ENCODE measurements at regions not wholly inside any gene's neighbourhood (a gene's known extent, or its start where the extent isn't known, plus 50 kb on each side); places are given as distances from the start of the nearest gene placed in this dataset.

DNA sequence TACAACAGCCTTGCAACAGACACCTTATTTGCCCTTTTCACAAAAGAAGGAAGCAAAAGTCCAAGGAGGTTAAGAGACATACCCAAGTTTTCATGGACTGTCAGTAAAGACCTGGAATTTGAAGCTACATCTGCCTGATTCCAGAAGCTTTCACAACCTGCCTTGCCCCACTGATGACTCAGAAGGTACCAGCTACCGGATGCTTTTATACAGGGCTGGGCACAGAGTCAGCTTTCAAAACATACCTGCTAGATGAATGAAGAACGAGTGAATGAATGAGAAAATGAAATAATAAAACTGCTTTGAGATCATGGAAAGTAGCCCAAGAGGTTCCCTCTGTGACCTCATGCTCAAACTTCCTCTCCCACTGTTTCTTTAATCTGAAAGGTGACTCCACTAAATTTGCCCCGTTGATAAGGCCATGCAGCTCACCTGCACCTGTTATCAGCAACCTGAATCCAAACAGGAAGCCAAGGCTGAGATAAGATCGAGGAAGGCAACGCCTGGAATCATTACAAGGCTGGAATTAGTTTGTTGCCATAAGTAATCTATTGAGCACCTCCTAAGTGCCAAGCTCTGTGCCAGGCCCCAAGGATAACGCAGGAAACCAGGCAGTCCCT is 151.5 kb downstream of the WDR11 start:
- TF ChIP-seq, protein P1, sequence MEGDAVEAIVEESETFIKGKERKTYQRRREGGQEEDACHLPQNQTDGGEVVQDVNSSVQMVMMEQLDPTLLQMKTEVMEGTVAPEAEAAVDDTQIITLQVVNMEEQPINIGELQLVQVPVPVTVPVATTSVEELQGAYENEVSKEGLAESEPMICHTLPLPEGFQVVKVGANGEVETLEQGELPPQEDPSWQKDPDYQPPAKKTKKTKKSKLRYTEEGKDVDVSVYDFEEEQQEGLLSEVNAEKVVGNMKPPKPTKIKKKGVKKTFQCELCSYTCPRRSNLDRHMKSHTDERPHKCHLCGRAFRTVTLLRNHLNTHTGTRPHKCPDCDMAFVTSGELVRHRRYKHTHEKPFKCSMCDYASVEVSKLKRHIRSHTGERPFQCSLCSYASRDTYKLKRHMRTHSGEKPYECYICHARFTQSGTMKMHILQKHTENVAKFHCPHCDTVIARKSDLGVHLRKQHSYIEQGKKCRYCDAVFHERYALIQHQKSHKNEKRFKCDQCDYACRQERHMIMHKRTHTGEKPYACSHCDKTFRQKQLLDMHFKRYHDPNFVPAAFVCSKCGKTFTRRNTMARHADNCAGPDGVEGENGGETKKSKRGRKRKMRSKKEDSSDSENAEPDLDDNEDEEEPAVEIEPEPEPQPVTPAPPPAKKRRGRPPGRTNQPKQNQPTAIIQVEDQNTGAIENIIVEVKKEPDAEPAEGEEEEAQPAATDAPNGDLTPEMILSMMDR (IDR thresholded peaks at IDR 0.05): no peak
- peaks cover 6% of the 10 kb centered on the region for H3K4me1 ChIP-seq
- H3K9ac ChIP-seq: no peak overlapping the region
- no peaks in the 10 kb centered on the region for H3K27me3 ChIP-seq (ENCODE audit: control insufficient read depth, insufficient read depth, low read length)
- H2AFZ ChIP-seq: no peak overlapping the region
- H3K9me3 ChIP-seq (ENCODE audit: control insufficient read depth, low read length): no peaks in the 10 kb centered on the region
- H3K79me2 ChIP-seq: no peaks in the 10 kb centered on the region
- no peaks in the 10 kb centered on the region for H3K36me3 ChIP-seq (ENCODE audit: control insufficient read depth, insufficient read depth, low read length)
- no peak overlapping the region for H3K27ac ChIP-seq
- H3K4me2 ChIP-seq (ENCODE audit: low read length): peak overlapping the region; percentile 36
- no peak overlapping the region for H3K4me3 ChIP-seq (ENCODE audit: low read depth, low read length)

DNA sequence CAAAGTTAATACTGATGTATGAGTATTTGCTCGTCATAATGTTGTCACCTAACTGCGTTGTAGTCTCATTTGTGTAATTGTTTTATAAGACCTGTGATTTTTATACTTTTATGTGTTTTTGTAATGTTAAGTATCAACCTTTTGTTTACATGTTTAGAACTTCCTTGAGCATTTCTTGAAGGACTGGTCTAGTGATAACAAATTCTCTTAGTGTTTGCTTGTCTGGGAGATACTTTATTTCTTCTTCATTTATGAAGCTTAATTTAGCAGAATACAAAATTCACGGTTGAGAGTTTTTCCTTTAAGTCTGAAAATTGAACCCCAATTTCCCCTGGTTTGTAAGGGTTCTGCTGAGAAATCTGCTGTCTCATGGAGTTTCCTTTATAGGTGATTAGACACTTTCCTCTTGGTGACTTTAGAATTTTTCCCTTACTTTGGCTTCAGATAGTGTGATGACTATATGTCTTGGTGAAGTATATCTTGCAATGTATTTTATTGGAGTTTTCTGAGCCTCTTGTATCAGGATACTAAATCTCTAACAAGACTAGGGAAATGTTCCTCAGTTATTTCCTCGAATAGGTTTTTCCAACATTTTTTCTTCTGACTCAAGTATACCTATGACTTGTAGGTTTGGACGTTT is 154.9 kb downstream of the WDR11 start:
- Histone ChIP-seq H3K9ac (no peak overlapping the region), H3K4me2 (ENCODE audit: low read length) (no peak overlapping the region), H3K9me3 (ENCODE audit: control insufficient read depth, low read length) (no peaks in the 10 kb centered on the region), H3K36me3 (ENCODE audit: control insufficient read depth, insufficient read depth, low read length) (no peaks in the 10 kb centered on the region), H3K27ac (no peak overlapping the region), H3K4me3 (ENCODE audit: low read depth, low read length) (no peak overlapping the region), H3K4me1 (peaks cover 6% of the 10 kb centered on the region), H2AFZ (no peak overlapping the region), H3K79me2 (no peaks in the 10 kb centered on the region), H3K27me3 (ENCODE audit: control insufficient read depth, insufficient read depth, low read length) (no peaks in the 10 kb centered on the region)
- TF ChIP-seq, protein P1 (IDR thresholded peaks at IDR 0.05): no peak

DNA sequence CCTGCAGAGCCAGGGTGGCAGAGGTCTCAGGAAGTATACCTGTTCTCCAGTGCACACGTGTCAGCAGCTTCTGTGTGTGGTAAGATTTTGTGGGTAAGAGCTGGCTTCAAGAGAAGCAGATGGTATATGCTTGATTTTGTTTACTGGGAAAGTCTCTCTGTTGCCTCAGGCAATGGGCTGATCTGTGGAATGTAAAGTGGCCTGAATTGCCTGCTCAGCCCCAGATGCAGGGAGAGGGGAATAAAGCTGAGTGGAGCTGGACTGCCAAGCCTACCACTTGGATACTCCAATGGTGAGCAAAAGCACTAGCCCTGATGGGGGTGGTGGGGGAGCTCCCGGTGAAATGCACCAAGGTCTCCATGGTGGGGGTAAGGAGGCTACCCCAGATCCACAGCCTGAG is 156.1 kb downstream of the WDR11 start:
- H3K4me2 ChIP-seq (ENCODE audit: low read length): no peak overlapping the region
- H3K27ac ChIP-seq: no peak overlapping the region
- no peak overlapping the region for H3K9ac ChIP-seq
- no peaks in the 10 kb centered on the region for H3K9me3 ChIP-seq (ENCODE audit: control insufficient read depth, low read length)
- no peaks in the 10 kb centered on the region for H3K79me2 ChIP-seq
- H3K27me3 ChIP-seq (ENCODE audit: control insufficient read depth, insufficient read depth, low read length): no peaks in the 10 kb centered on the region
- no peak overlapping the region for H2AFZ ChIP-seq
- no peaks in the 10 kb centered on the region for H3K36me3 ChIP-seq (ENCODE audit: control insufficient read depth, insufficient read depth, low read length)
- H3K4me3 ChIP-seq (ENCODE audit: low read depth, low read length): no peak overlapping the region
- TF ChIP-seq, protein P1 (IDR thresholded peaks at IDR 0.05): no peak
- peaks cover 6% of the 10 kb centered on the region for H3K4me1 ChIP-seq

GRCh38 chr10:121015916-121016315 is 164.8 kb downstream of the WDR11 start:
- no peaks in the 10 kb centered on the region for H3K27me3 ChIP-seq (ENCODE audit: control insufficient read depth, insufficient read depth, low read length)
- H3K4me2 ChIP-seq (ENCODE audit: low read length): no peak overlapping the region
- H3K9me3 ChIP-seq (ENCODE audit: control insufficient read depth, low read length): no peaks in the 10 kb centered on the region
- no peak overlapping the region for H3K27ac ChIP-seq
- H3K4me3 ChIP-seq (ENCODE audit: low read depth, low read length): no peak overlapping the region
- H2AFZ ChIP-seq: no peak overlapping the region
- no peak overlapping the region for H3K9ac ChIP-seq
- TF ChIP-seq, protein P1 (IDR thresholded peaks at IDR 0.05): no peak
- H3K79me2 ChIP-seq: no peaks in the 10 kb centered on the region
- no peaks in the 10 kb centered on the region for H3K36me3 ChIP-seq (ENCODE audit: control insufficient read depth, insufficient read depth, low read length)
- H3K4me1 ChIP-seq: no peaks in the 10 kb centered on the region
